K562 (cell line): ENCODE measurements at regions not wholly inside any gene's neighbourhood (a gene's known extent, or its start where the extent isn't known, plus 50 kb on each side); places are given as distances from the start of the nearest gene placed in this dataset.

ENCODE experiments used
- ATAC-seq: fragments of 200-7000 bp; cut with Tn5 transposase; 3 replicates; pipeline ENCODE4 v1.9.1; 2020; ENCODE audit warnings: moderate library complexity
- BruUV-seq: library from RNA; stranded (reverse); fragments of 400-500 nt; replicated peaks from 2 replicates; lab custom pipeline; 2021; lab: Mats Ljungman, UMichigan
- CTCF ChIA-PET: fragments of 300-600 bp; formaldehyde crosslinking; extraction: SDS; loops from one replicate; lab custom pipeline; 2021; ENCODE audit warnings: low intra/inter-chr PET ratio; lab: Yijun Ruan, JAX
- POLR2A ChIA-PET: fragments of 300-600, 350-650 bp; sonication (Branson Sonifier 250); formaldehyde crosslinking; extraction: SDS; loops from one replicate; lab custom pipeline; 2021; ENCODE audit warnings: antibody characterized with exemption, inconsistent platforms; lab: Yijun Ruan, JAX
- DNase-seq, 4 experiments: peaks; one replicate each; pipeline versions ENCODE4 v3.0.0 to v3.0.0-alpha.2; 2011 to 2018; ENCODE audit warnings: low spot score in 3 of 4, mixed read lengths in 3 of 4; ENCODE audit errors: extremely low read depth in 1 of 4
- FAIRE-seq: peaks from 2 replicates; lab custom pipeline; 2011; peaks lifted over from hg19 to GRCh38; lab: Jason Lieb, UNC
- H2AFZ ChIP-seq: 2 replicates; pipeline ENCODE4 v1.6.0; 2011; ENCODE audit warnings: low read depth, low read length, control low read depth, inconsistent platforms
- H3K27ac ChIP-seq: fragments of 200-600 bp; 3 replicates; pipeline ENCODE4 v1.8.0; 2011; ENCODE audit warnings: low read depth, mild to moderate bottlenecking, control low read depth, inconsistent platforms, low read length, moderate library complexity, mixed read lengths; ENCODE audit errors: extremely low read depth
- H3K27me3 ChIP-seq, 2 experiments: fragments of 300-600 bp in 1 of 2; 2 replicates in 1 of 2; 3 replicates in 1 of 2; pipeline versions ENCODE4 v1.6.0 to v1.8.0; 2011; ENCODE audit warnings: inconsistent platforms in 2 of 2, low read length in 2 of 2, mild to moderate bottlenecking in 1 of 2, mixed read lengths in 1 of 2, moderate library complexity in 1 of 2; ENCODE audit not compliant: control insufficient read depth in 2 of 2, insufficient read depth in 2 of 2
- H3K36me3 ChIP-seq: fragments of 300-600 bp; 3 replicates; pipeline ENCODE4 v1.8.0; 2011; ENCODE audit warnings: mild to moderate bottlenecking, low read length, inconsistent platforms; ENCODE audit not compliant: control insufficient read depth, insufficient read depth
- H3K4me1 ChIP-seq, 2 experiments: fragments of 200-600 bp in 1 of 2; replicated peaks in 1 of 2; 2 replicates in 1 of 2; 3 replicates in 1 of 2; pipeline versions ENCODE4 v1.5.1 to v1.8.0; 2011; ENCODE audit warnings: inconsistent platforms in 2 of 2, low read length in 2 of 2, mild to moderate bottlenecking in 1 of 2, mixed read lengths in 1 of 2, moderate library complexity in 1 of 2; ENCODE audit not compliant: control insufficient read depth in 2 of 2, insufficient read depth in 2 of 2
- H3K4me2 ChIP-seq: 2 replicates; pipeline ENCODE4 v1.6.1; 2011; ENCODE audit warnings: low read length, control low read depth, inconsistent platforms, mixed read lengths; ENCODE audit not compliant: insufficient read depth
- H3K4me3 ChIP-seq: fragments of 200-600 bp; sonication (generic), shearing (Covaris generic); 2 replicates; pipeline ENCODE4 v1.5.1; 2016; ENCODE audit warnings: control low read depth, inconsistent platforms
- H3K79me2 ChIP-seq: fragments of 200-600 bp; 3 replicates; pipeline ENCODE4 v1.8.0; 2011; ENCODE audit warnings: low read length, inconsistent platforms; ENCODE audit not compliant: control insufficient read depth, insufficient read depth
- H3K9ac ChIP-seq, 2 experiments: 2 replicates each; pipeline versions ENCODE4 v1.6.0 to v1.6.1; 2011; ENCODE audit warnings: low read depth in 2 of 2, low read length in 2 of 2, control low read depth in 1 of 2, inconsistent platforms in 1 of 2, mild to moderate bottlenecking in 1 of 2, mixed read lengths in 1 of 2; ENCODE audit not compliant: insufficient read depth in 1 of 2
- H3K9me1 ChIP-seq: one replicate; pipeline ENCODE4 v1.6.0; 2011; ENCODE audit warnings: inconsistent platforms, mild to moderate bottlenecking, low read length, moderate library complexity; ENCODE audit not compliant: control insufficient read depth, insufficient read depth
- H3K9me3 ChIP-seq: replicated peaks from 2 replicates; pipeline ENCODE4 v1.5.1; 2011; ENCODE audit warnings: low read depth, low read length, inconsistent platforms; ENCODE audit not compliant: control insufficient read depth, insufficient read depth
- H4K20me1 ChIP-seq: replicated peaks from 2 replicates; pipeline ENCODE4 v1.6.1; 2011; ENCODE audit warnings: low read length, inconsistent platforms, mixed read lengths; ENCODE audit not compliant: control insufficient read depth, insufficient read depth
- KHSRP ChIP-seq: fragments of 450-650 bp; IDR thresholded peaks from 2 replicates; pipeline ENCODE4 v1.6.1; 2017
- MCM3 ChIP-seq: fragments of 450-650 bp; IDR thresholded peaks from 2 replicates; pipeline ENCODE4 v1.6.1; 2016
- RERE ChIP-seq: sonication (generic); formaldehyde crosslinking; IDR thresholded peaks from 2 replicates; pipeline ENCODE4 v1.8.0; 2023; ENCODE audit warnings: missing genetic modification reagents, mild to moderate bottlenecking, borderline replicate concordance
- ZNF436 ChIP-seq: fragments of 250-450, 450-650 bp; sonication (Bioruptor Pico); formaldehyde crosslinking; IDR thresholded peaks from 2 replicates; pipeline ENCODE4 v1.7.0; 2020; ENCODE audit warnings: mild to moderate bottlenecking
- WGBS: fragments of 100-300 bp; shearing (Covaris generic); methylation state at CpG from one replicate; pipeline ENCODE4 v1.1.6; 2016; ENCODE audit warnings: low coverage, mixed read lengths; ENCODE audit not compliant: insufficient coverage; ENCODE audit errors: missing lambda C conversion rate; 5-methylcytosine and 5-hydroxymethylcytosine counted together
- in situ Hi-C: fragments of 300-500 bp; cut with MboI; formaldehyde crosslinking; loops from 4 replicates; pipeline ENCODE4 v1.15.0; 2018; ENCODE audit warnings: inconsistent platforms, mixed read lengths
- intact Hi-C: fragments of 100-400 bp; cut with micrococcal nuclease; formaldehyde crosslinking; loops from 2 replicates; pipeline ENCODE4 v1.14.2; 2022

DNA sequence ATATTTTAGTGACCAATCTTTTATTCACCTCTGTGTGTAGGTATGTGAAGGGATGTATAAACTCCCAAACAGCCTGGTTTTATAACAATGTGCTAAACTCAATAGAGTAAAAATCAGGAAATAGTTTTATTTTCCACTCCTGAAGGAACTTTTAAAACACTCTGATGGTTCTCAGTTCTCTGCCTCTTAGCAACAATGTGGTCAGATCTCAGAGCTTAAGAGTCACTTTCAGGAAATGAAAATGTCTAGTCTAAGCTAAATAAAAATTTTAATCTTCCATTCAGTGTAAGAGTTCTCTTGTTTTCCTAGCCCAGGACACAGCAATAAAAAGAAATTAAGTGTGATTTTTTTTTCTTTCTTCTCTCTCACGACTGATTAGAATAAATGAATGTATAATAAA, 718.0 kb downstream of the C12orf50 start (continued):
- no peak for TF ChIP-seq RERE (CRISPR knock-in tag)
- TF ChIP-seq MCM3: no peak
- no peak for TF ChIP-seq KHSRP

DNA sequence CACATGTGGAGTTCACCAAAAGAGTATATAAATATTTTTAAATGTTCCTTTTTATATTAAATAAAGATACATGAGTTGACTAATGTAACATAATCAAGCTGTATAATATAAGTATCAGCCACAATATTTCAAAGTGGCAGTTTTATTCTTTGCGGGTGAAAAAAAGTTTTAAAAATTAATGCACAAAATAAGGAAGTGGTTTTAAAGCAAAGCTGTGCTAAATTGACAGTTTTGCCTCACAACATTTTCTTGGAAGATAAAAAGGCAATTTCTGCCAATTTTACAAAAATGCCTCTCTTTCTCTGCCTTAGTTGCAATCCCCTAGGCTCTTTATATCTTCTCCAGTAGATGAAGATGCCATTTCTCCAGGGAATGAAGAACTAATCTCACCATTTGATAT, 719.1 kb downstream of the C12orf50 start:
- no peaks in the 10 kb centered on the region for H3K79me2 ChIP-seq
- no peaks in the 10 kb centered on the region for H3K4me1 ChIP-seq
- H3K9ac ChIP-seq: no peak overlapping the region
- FAIRE-seq (no peak), DNase-seq (no peak), ATAC-seq (no peak)
- no TSS peak for BruUV-seq
- no peaks in the 10 kb centered on the region for H4K20me1 ChIP-seq
- POLR2A ChIA-PET: no interaction called here
- TF ChIP-seq ZNF436 (CRISPR knock-in tag): no peak
- CTCF ChIA-PET: no interaction called here
- H3K36me3 ChIP-seq: no peaks in the 10 kb centered on the region
- H3K9me3 ChIP-seq: no peaks in the 10 kb centered on the region
- WGBS: 0% methylated on average over 1 of the region's 1 CpG
- no peak overlapping the region for H3K4me3 ChIP-seq
- H2AFZ ChIP-seq: no peak overlapping the region
- intact Hi-C loops: no loop called here
- H3K27me3 ChIP-seq: no peaks in the 10 kb centered on the region
- no peak overlapping the region for H3K4me2 ChIP-seq
- in situ Hi-C loops: no loop called here
- no peak overlapping the region for H3K27ac ChIP-seq
- no peaks in the 10 kb centered on the region for H3K9me1 ChIP-seq
